HepG2 (cell line): ENCODE measurements at regions not wholly inside any gene's neighbourhood (a gene's known extent, or its start where the extent isn't known, plus 50 kb on each side); places are given as distances from the start of the nearest gene placed in this dataset.

Experiments
- ATAC-seq: fragments of 200-7000 bp; cut with Tn5 transposase; 3 replicates; pipeline ENCODE4 v1.9.1; 2020; ENCODE audit warnings: mild to moderate bottlenecking, moderate library complexity
- BruUV-seq: library from RNA; stranded (reverse); fragments of 400-500 nt; replicated peaks from 2 replicates; lab custom pipeline; 2021; lab: Mats Ljungman, UMichigan
- CTCF ChIA-PET: fragments of 300-600 bp; formaldehyde crosslinking; extraction: SDS; loops from one replicate; lab custom pipeline; 2021; ENCODE audit warnings: low total read pairs, inconsistent platforms, low intra/inter-chr PET ratio; lab: Yijun Ruan, JAX
- POLR2A ChIA-PET: fragments of 350-600 bp; sonication (Branson Sonifier 250); formaldehyde crosslinking; loops from one replicate; lab custom pipeline; 2020; ENCODE audit warnings: antibody characterized with exemption, inconsistent platforms; lab: Yijun Ruan, JAX
- DNase-seq: peaks from one replicate; pipeline ENCODE4 v3.0.0-alpha.2; 2015; ENCODE audit warnings: low spot score
- FAIRE-seq: peaks from 3 replicates; lab custom pipeline; 2011; peaks lifted over from hg19 to GRCh38; lab: Jason Lieb, UNC
- H2AFZ ChIP-seq: one replicate; pipeline ENCODE4 v1.6.1; 2011; ENCODE audit warnings: low read length, inconsistent platforms
- H3K27ac ChIP-seq: fragments of 300-600 bp; 3 replicates; pipeline ENCODE4 v1.8.0; 2011; ENCODE audit warnings: mixed run types, mild to moderate bottlenecking, mixed read lengths, low read length, inconsistent platforms; ENCODE audit not compliant: insufficient read depth; ENCODE audit errors: extremely low read length
- H3K27me3 ChIP-seq, 2 experiments: fragments of 200-600 bp in 1 of 2; 2 replicates in 1 of 2; 3 replicates in 1 of 2; pipeline versions ENCODE4 v1.6.0 to v1.8.0; 2011; ENCODE audit warnings: low read length in 2 of 2, mild to moderate bottlenecking in 2 of 2, moderate library complexity in 2 of 2, inconsistent platforms in 1 of 2; ENCODE audit not compliant: insufficient read depth in 2 of 2, control insufficient read depth in 1 of 2
- H3K36me3 ChIP-seq, 2 experiments: fragments of 200-600 bp in 1 of 2; replicated peaks in 1 of 2; 2 replicates in 1 of 2; 3 replicates in 1 of 2; pipeline versions ENCODE4 v1.5.1 to v1.8.0; 2011; ENCODE audit warnings: low read length in 2 of 2, inconsistent platforms in 1 of 2; ENCODE audit not compliant: insufficient read depth in 2 of 2, control insufficient read depth in 1 of 2
- H3K4me1 ChIP-seq: 2 replicates; pipeline ENCODE4 v1.5.1; 2012; ENCODE audit warnings: low read length, inconsistent platforms; ENCODE audit not compliant: insufficient read depth
- H3K4me2 ChIP-seq: 2 replicates; pipeline ENCODE4 v1.6.0; 2011; ENCODE audit warnings: low read depth, low read length, inconsistent platforms
- H3K4me3 ChIP-seq, 3 experiments: fragments of 200-600 bp in 1 of 3; sonication (generic), shearing (Covaris generic) in 1 of 3; replicated peaks in 1 of 3; 2 replicates each; pipeline ENCODE4 v1.5.1; 2011 to 2016; ENCODE audit warnings: low read length in 3 of 3, inconsistent platforms in 2 of 3, low read depth in 2 of 3, mild to moderate bottlenecking in 2 of 3, control low read depth in 1 of 3, mixed read lengths in 1 of 3; ENCODE audit not compliant: insufficient read depth in 1 of 3
- H3K79me2 ChIP-seq: one replicate; pipeline ENCODE4 v1.6.1; 2011; ENCODE audit warnings: low read length, inconsistent platforms; ENCODE audit not compliant: insufficient read depth
- H3K9ac ChIP-seq: 2 replicates; pipeline ENCODE4 v1.6.0; 2011; ENCODE audit warnings: mild to moderate bottlenecking, low read depth, low read length, inconsistent platforms; ENCODE audit not compliant: insufficient read depth
- H3K9me3 ChIP-seq: 2 replicates; pipeline ENCODE4 v1.5.1; 2012; ENCODE audit warnings: mild to moderate bottlenecking, low read length
- H4K20me1 ChIP-seq: 2 replicates; pipeline ENCODE4 v1.6.0; 2011; ENCODE audit warnings: inconsistent platforms, mild to moderate bottlenecking, low read length, moderate library complexity; ENCODE audit not compliant: insufficient read depth
- ATF4 ChIP-seq, 2 experiments: fragments of 450-650 bp in 1 of 2; sonication (generic) in 1 of 2; formaldehyde crosslinking; IDR thresholded peaks; 2 replicates each; pipeline versions ENCODE4 v1.5.0 to v1.8.0; 2020 to 2022; ENCODE audit warnings: mild to moderate bottlenecking in 1 of 2, missing genetic modification reagents in 1 of 2
- ATM ChIP-seq: fragments of 450-650 bp; IDR thresholded peaks from 2 replicates; pipeline ENCODE4 v1.7.1; 2017; ENCODE audit warnings: mild to moderate bottlenecking, borderline replicate concordance
- CBX5 ChIP-seq: sonication (generic); formaldehyde crosslinking; IDR thresholded peaks from 2 replicates; pipeline ENCODE4 v1.4.0; 2020; ENCODE audit warnings: missing genetic modification reagents, borderline replicate concordance
- DZIP1 ChIP-seq: sonication (generic); formaldehyde crosslinking; IDR thresholded peaks from 2 replicates; pipeline ENCODE4 v1.5.0; 2020; ENCODE audit warnings: mild to moderate bottlenecking, missing genetic modification reagents
- MAZ ChIP-seq, 2 experiments: sonication (generic) in 1 of 2; formaldehyde crosslinking in 1 of 2; IDR thresholded peaks; 2 replicates each; pipeline versions ENCODE4 v1.5.0 to v1.6.1; 2012 to 2020; ENCODE audit warnings: low read depth in 2 of 2, mild to moderate bottlenecking in 2 of 2, borderline replicate concordance in 1 of 2, improper control_type of control experiment in 1 of 2, low read length in 1 of 2, missing genetic modification reagents in 1 of 2, moderate library complexity in 1 of 2
- MED13 ChIP-seq: sonication (generic); formaldehyde crosslinking; IDR thresholded peaks from 2 replicates; pipeline ENCODE4 v1.5.0; 2020; ENCODE audit warnings: missing genetic modification reagents
- MEIS2 ChIP-seq: sonication (generic); formaldehyde crosslinking; IDR thresholded peaks from 2 replicates; pipeline ENCODE4 v1.9.0; 2021; ENCODE audit warnings: mild to moderate bottlenecking, missing genetic modification reagents
- MLXIP ChIP-seq: sonication (generic); formaldehyde crosslinking; IDR thresholded peaks from 2 replicates; pipeline ENCODE4 v1.9.0; 2021; ENCODE audit warnings: missing genetic modification reagents, borderline replicate concordance
- NFATC3 ChIP-seq: sonication (generic); formaldehyde crosslinking; IDR thresholded peaks from 2 replicates; pipeline ENCODE4 v1.5.1; 2020; ENCODE audit warnings: mild to moderate bottlenecking, missing genetic modification reagents
- NR2C2 ChIP-seq: sonication (generic); formaldehyde crosslinking; IDR thresholded peaks from 2 replicates; pipeline ENCODE4 v1.4.0; 2020; ENCODE audit warnings: missing genetic modification reagents, mild to moderate bottlenecking, moderate library complexity, borderline replicate concordance
- ZBTB20 ChIP-seq: sonication (generic); formaldehyde crosslinking; IDR thresholded peaks from 2 replicates; pipeline ENCODE4 v1.8.1; 2023; ENCODE audit warnings: missing genetic modification reagents, low read depth, mild to moderate bottlenecking, borderline replicate concordance
- ZFY ChIP-seq: sonication (generic); formaldehyde crosslinking; IDR thresholded peaks from 2 replicates; pipeline ENCODE4 v1.4.0; 2020; ENCODE audit warnings: missing genetic modification reagents
- ZKSCAN8 ChIP-seq: IDR thresholded peaks from 2 replicates; pipeline ENCODE4 v1.6.1; 2016; ENCODE audit warnings: borderline replicate concordance, missing genetic modification reagents, missing compliant biosample characterization
- ZNF207 ChIP-seq: fragments of 450-650 bp; IDR thresholded peaks from 2 replicates; pipeline ENCODE4 v1.6.1; 2016; ENCODE audit warnings: antibody characterized with exemption, borderline replicate concordance
- ZNF367 ChIP-seq: sonication (generic); formaldehyde crosslinking; IDR thresholded peaks from 2 replicates; pipeline ENCODE4 v1.4.0; 2020; ENCODE audit warnings: missing genetic modification reagents, borderline replicate concordance
- ZNF597 ChIP-seq: sonication (generic); formaldehyde crosslinking; IDR thresholded peaks from 2 replicates; pipeline ENCODE4 v1.5.0; 2020; ENCODE audit warnings: missing genetic modification reagents
- ZNF782 ChIP-seq: sonication (generic); formaldehyde crosslinking; IDR thresholded peaks from 2 replicates; pipeline ENCODE4 v1.4.0; 2020; ENCODE audit warnings: missing genetic modification reagents, mild to moderate bottlenecking, borderline replicate concordance
- WGBS: methylation state at CpG from one replicate; pipeline ENCODE4 v1.1.6; 2017; ENCODE audit warnings: low lambda C conversion rate; 5-methylcytosine and 5-hydroxymethylcytosine counted together
- in situ Hi-C: cut with HindIII; loops from 2 replicates; pipeline ENCODE4 v1.10.0; 2017; ENCODE audit warnings: low pct_unique_long_range_greater_than_20kb; ENCODE audit not compliant: extremely low pct_ligation_motif_present
- intact Hi-C: fragments of 100-400 bp; cut with micrococcal nuclease; formaldehyde crosslinking; loops from one replicate; pipeline ENCODE4 v1.10.0; 2022; ENCODE audit not compliant: unreplicated experiment

- CTCF ChIA-PET = no interaction called here
Observed at GRCh38 chr11:87820011-87820410, 355.2 kb downstream of the RAB38 start.

More at GRCh38 chr11:87820011-87820410, 355.2 kb downstream of the RAB38 start:
- POLR2A ChIA-PET = no interaction called here
- in situ Hi-C loops (no loop called here), intact Hi-C loops (no loop called here)
- no peak overlapping the region for H2AFZ ChIP-seq
- no peaks in the 10 kb centered on the region for H3K4me1 ChIP-seq
- H3K4me3 ChIP-seq = no peak overlapping the region
- H4K20me1 ChIP-seq = no peaks in the 10 kb centered on the region
- H3K27ac ChIP-seq = no peak overlapping the region
- H3K9me3 ChIP-seq = no peaks in the 10 kb centered on the region
- TF ChIP-seq ZNF367 (CRISPR knock-in tag) (no peak), CBX5 (CRISPR knock-in tag) (no peak), ZBTB20 (CRISPR knock-in tag) (no peak), MAZ (IDR thresholded peaks at IDR 0.05; ENCODE audit: borderline replicate concordance, low read depth, low read length) (no peak), MAZ (CRISPR knock-in tag; IDR thresholded peaks at IDR 0.05; ENCODE audit: low read depth) (no peak), NFATC3 (CRISPR knock-in tag) (no peak), MEIS2 (no peak), ATM (no peak), ZNF207 (no peak), NR2C2 (CRISPR knock-in tag) (no peak), ZNF597 (CRISPR knock-in tag) (no peak), MLXIP (CRISPR knock-in tag) (no peak), ZKSCAN8 (no peak), ZFY (no peak), ATF4 (CRISPR knock-in tag; IDR thresholded peaks at IDR 0.05) (no peak), MED13 (no peak), DZIP1 (CRISPR knock-in tag) (no peak), ZNF782 (CRISPR knock-in tag) (no peak)
- BruUV-seq = no TSS peak
- H3K79me2 ChIP-seq = no peaks in the 10 kb centered on the region
- H3K27me3 ChIP-seq = no peaks in the 10 kb centered on the region
- 0% methylated on average over 3 of the region's 3 CpGs for whole genome bisulfite sequencing
- DNase-seq (no peak), ATAC-seq (no peak), FAIRE-seq (no peak)
- H3K36me3 ChIP-seq = no peaks in the 10 kb centered on the region
- H3K4me2 ChIP-seq = no peak overlapping the region
- no peak overlapping the region for H3K9ac ChIP-seq
